SK-N-SH treated with all-trans-retinoic acid at 6 μM for 48 hours (cell line): ENCODE measurements at regions not wholly inside any gene's neighbourhood (a gene's known extent, or its start where the extent isn't known, plus 50 kb on each side); places are given as distances from the start of the nearest gene placed in this dataset.

Experiments used
- ZFP30 ChIP-seq: fragments of 450-650 bp; formaldehyde crosslinking; IDR thresholded peaks from 2 replicates; pipeline ENCODE4 v1.5.0; 2022; ENCODE audit warnings: mild to moderate bottlenecking, moderate library complexity
- ZNF70 ChIP-seq: fragments of 450-650 bp; formaldehyde crosslinking; IDR thresholded peaks from 2 replicates; pipeline ENCODE4 v1.5.0; 2020; ENCODE audit warnings: mild to moderate bottlenecking, moderate library complexity
- TF ChIP-seq, protein P1 (sequence below): fragments of 250-450 bp; sonication (Bioruptor Pico); IDR thresholded peaks from 2 replicates; pipeline ENCODE4 v1.8.0; 2020; ENCODE audit warnings: mild to moderate bottlenecking, moderate library complexity, borderline replicate concordance
- TF ChIP-seq, protein P2 (sequence below): fragments of 250-450 bp; sonication (Bioruptor Pico); IDR thresholded peaks from 2 replicates; pipeline ENCODE4 v1.8.0; 2021; ENCODE audit warnings: low read depth, mild to moderate bottlenecking, moderate library complexity, borderline replicate concordance

DNA sequence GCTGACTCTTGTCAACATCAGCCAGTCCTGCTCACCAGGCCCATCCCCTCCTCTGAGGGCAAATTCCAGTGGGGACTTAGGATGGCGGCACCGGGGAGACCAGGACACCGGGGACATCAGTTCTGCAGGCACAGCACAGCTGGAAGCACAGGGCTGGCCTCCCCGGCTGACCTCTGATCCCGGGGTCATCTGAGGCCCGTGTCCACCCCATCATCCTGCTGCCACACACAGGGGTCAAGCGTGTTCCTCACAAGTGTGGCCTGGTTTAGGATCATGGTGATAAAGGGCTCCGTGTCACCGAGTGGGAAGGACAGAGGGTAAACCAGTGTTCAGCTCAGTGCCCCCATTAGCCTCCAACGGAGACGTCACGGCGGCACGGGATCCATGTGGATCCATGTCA lies 58.1 kb upstream of the CTDP1 start:
- TF ChIP-seq ZNF70 (CRISPR knock-in tag) (no peak), ZFP30 (CRISPR knock-in tag) (no peak)
- TF ChIP-seq, protein P1, sequence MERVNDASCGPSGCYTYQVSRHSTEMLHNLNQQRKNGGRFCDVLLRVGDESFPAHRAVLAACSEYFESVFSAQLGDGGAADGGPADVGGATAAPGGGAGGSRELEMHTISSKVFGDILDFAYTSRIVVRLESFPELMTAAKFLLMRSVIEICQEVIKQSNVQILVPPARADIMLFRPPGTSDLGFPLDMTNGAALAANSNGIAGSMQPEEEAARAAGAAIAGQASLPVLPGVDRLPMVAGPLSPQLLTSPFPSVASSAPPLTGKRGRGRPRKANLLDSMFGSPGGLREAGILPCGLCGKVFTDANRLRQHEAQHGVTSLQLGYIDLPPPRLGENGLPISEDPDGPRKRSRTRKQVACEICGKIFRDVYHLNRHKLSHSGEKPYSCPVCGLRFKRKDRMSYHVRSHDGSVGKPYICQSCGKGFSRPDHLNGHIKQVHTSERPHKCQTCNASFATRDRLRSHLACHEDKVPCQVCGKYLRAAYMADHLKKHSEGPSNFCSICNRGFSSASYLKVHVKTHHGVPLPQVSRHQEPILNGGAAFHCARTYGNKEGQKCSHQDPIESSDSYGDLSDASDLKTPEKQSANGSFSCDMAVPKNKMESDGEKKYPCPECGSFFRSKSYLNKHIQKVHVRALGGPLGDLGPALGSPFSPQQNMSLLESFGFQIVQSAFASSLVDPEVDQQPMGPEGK (CRISPR knock-in tag), result no peak
- TF ChIP-seq, protein P2, sequence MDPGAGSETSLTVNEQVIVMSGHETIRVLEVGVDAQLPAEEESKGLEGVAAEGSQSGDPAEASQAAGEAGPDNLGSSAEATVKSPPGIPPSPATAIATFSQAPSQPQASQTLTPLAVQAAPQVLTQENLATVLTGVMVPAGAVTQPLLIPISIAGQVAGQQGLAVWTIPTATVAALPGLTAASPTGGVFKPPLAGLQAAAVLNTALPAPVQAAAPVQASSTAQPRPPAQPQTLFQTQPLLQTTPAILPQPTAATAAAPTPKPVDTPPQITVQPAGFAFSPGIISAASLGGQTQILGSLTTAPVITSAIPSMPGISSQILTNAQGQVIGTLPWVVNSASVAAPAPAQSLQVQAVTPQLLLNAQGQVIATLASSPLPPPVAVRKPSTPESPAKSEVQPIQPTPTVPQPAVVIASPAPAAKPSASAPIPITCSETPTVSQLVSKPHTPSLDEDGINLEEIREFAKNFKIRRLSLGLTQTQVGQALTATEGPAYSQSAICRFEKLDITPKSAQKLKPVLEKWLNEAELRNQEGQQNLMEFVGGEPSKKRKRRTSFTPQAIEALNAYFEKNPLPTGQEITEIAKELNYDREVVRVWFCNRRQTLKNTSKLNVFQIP (CRISPR knock-in tag), result no peak
